ENCODE measurements at regions not wholly inside any gene's neighbourhood (a gene's known extent, or its start where the extent isn't known, plus 50 kb on each side); places are given as distances from the start of the nearest gene placed in this dataset.

- Histone ChIP-seq H3K4me3 (no peak overlapping the region), H3K27ac (no peak overlapping the region)
- DNase-seq (ENCODE audit: low spot score) = no peak
- no peak for TF ChIP-seq CTCF (IDR thresholded peaks at IDR 0.05)
These were observed 521.3 kb downstream of the EFNA5 start for GRCh38 chr5:107149243-107150005.

- no peak overlapping the region for H3K27ac ChIP-seq
- no peak overlapping the region for H3K4me3 ChIP-seq
- TF ChIP-seq CTCF (IDR thresholded peaks at IDR 0.05) = no peak
- DNase-seq (ENCODE audit: low spot score) = no peak
These were observed 523.1 kb downstream of the EFNA5 start for GRCh38 chr5:107147589-107147988.

- H3K4me3 ChIP-seq = no peak overlapping the region
- no peak for DNase-seq (ENCODE audit: low spot score)
- TF ChIP-seq CTCF (IDR thresholded peaks at IDR 0.05) = no peak
- H3K27ac ChIP-seq = no peak overlapping the region
These were observed 523.8 kb downstream of the EFNA5 start for GRCh38 chr5:107146901-107147300.

GRCh38 chr5:107135391-107135790 lies 535.3 kb downstream of the EFNA5 start:
- no peak for TF ChIP-seq CTCF (IDR thresholded peaks at IDR 0.05)
- no peak overlapping the region for H3K27ac ChIP-seq
- no peak for DNase-seq (ENCODE audit: low spot score)
- H3K4me3 ChIP-seq = no peak overlapping the region

- Histone ChIP-seq H3K4me3 (no peak overlapping the region), H3K27ac (no peak overlapping the region)
- TF ChIP-seq CTCF (IDR thresholded peaks at IDR 0.05) = no peak
- DNase-seq (ENCODE audit: low spot score) = no peak
These were observed 535.8 kb downstream of the EFNA5 start for GRCh38 chr5:107134931-107135330.

- TF ChIP-seq CTCF (IDR thresholded peaks at IDR 0.05) = no peak
- Histone ChIP-seq H3K4me3 (no peak overlapping the region), H3K27ac (no peak overlapping the region)
- DNase-seq (ENCODE audit: low spot score) = no peak
These were observed 541.7 kb downstream of the EFNA5 start for GRCh38 chr5:107129051-107129450.

GRCh38 chr5:107127878-107128277 lies 542.9 kb downstream of the EFNA5 start:
- Histone ChIP-seq H3K4me3 (no peak overlapping the region), H3K27ac (no peak overlapping the region)
- DNase-seq (ENCODE audit: low spot score) = no peak
- TF ChIP-seq CTCF (IDR thresholded peaks at IDR 0.05) = no peak
